KG1 (cell line): ENCODE measurements at regions not wholly inside any gene's neighbourhood (a gene's known extent, or its start where the extent isn't known, plus 50 kb on each side); places are given as distances from the start of the nearest gene placed in this dataset.
"Not testable (repeated sequence)": the region's sequence is repeated elsewhere in the genome, so short reads cannot be mapped to it uniquely, and the experiment has no call there.

Experiments used
- DNase-seq: peaks from one replicate; lab custom pipeline; 2025; lab: John Stamatoyannopoulos, UW

DNA sequence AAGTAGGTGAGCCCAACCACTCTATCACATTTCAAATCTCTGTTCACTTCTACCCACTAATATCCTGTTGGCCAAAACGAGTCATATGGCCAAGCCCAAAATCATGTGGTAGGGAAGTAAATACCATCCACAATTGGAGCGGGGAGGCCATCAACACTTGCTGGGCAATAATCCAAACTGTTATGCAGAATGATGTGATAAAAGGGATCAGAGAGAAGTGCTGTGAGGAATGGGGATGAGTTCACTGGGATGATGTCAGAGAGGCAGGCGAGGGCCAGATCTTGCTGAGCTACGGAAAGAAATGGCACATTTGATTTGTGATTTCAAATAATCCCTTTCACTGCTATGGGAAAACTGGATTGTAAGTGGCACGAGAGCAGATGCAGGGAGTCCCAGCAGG, 188.4 kb downstream of the NPIPA8 start:
- DNase-seq, result not testable (repeated sequence)

DNA sequence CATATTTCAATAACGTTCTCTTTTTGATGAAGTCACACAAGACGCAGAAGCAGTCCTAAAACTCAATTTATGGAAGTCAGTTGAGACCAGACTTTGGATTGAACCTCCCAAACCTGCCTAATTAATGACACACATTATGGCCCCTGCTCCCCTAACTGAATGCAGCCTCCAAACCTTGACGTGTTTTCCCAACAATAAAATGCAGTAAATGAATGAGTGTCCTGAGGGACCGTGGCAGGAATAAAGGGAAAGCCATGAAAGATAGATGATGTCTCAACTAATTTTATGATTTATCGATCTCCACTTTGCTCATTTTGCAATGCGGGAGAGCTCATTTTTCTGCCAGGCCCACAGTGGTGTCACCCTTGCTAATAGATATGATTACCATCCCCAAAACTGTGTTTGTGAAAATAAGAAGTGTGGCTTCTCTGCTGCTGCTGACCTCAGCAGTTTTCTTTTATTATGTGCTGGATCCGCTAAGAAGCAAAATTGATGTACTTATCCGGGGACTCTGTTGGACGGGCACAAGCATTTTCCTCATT, 189.9 kb downstream of the NPIPA8 start:
- DNase-seq, result not testable (repeated sequence)

DNA sequence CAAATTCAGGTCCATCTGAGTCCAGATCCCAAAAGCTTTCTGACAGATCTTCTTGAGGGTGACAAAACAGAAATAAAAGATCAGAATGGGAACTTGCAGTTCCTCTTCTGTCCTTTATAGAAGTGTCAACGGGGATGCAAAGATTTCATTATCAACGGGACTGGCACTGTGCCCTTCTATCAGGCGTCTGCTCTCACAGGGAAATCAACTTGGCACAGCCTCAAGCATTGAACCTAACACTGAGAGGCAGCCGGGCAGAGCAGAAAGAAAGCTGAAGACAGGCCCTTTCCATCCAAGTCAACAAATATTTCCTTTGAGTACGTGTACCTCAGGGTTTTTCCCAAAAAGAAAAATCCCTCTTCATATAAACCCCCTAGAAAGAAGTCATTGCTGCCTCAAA, 194.5 kb downstream of the NPIPA8 start:
- not testable (repeated sequence) for DNase-seq

DNA sequence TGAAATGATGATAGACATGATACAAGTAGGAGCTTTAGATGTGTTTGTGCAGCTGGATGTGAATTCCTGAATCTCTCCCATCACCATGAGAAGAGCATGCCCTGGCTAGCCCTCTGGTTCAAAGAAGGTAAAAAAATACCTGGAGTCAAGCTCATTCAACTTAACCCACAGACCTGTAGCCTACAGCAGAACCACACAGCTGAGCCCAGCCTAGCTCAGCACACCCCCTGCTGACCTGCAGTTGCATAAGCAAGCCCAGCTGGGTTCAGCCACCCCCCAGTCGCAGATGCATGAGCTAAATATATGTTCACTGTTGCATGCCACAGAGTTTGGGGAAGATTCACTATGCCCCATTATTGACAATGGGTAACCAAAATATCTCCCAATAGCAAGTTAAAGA, 200.2 kb downstream of the NPIPA8 start:
- not testable (repeated sequence) for DNase-seq

DNA sequence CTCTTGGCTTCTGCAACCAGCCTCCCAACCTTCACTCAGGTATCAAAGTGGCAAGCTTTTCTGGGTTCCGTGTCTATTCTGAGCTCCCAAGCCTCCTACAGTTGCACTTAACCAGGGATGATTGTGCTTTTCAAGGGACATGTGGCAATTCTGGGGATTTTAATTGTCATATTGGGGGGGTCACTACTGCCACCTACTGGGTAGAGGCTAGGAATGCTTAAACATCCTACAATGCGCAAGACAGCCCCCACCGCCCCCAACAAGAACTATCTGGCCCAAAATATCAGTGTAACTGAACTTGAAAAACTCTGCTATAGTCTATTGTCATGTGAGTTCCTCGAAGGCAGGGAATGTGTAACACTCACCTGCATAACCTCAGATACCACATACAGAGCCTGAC, 201.5 kb downstream of the NPIPA8 start:
- DNase-seq, result not testable (repeated sequence)

DNA sequence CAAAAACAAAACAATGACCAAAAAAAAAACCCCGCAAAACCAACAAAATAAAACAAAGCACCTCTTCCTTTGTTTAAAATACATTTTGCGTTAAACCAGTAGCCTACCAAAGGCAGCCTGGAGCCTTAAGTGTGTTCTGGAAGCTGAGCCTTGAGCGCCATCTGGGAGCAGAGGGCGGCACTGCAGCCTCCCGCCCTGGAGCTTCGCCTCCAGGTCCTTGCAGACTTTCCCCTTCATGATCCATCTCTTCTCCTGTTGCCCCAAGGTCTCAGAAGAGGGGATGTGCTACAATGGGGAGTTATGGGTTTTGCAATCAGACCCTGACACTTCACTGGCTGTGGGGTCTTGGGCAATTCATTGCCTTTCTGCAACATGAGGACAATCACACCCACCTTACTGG, 204.9 kb downstream of the NPIPA8 start:
- not testable (repeated sequence) for DNase-seq

DNA sequence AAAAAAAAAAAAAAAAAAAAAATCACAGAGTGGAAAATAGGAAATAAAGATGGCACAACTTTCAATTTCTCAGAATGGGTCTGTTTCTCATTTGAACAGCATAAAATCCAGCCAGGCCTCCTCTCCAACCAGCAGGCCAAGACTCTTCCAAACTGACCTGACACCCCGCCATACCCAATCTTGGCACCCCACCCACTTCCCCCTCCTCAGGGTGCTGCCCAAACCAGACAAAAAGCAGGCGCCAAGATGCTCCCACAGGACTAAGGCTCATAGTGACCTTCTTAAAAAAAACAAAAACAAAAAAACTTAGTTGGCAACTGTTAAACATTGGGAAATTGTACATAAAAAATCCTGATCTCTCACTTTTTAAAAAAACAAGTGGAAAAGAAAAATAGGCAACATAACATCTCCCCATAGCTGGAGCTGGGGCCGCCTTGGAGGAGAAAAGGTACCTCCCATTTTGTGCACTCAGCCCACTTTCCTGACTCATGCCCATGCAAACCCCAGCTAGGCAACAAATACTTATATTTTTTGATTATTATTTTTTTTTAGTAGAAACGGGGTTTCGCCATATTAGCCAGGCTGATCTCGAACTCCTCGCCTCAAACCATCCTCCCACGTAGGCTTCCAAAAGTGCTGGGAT, 205.9 kb downstream of the NPIPA8 start:
- DNase-seq, result not testable (repeated sequence)

DNA sequence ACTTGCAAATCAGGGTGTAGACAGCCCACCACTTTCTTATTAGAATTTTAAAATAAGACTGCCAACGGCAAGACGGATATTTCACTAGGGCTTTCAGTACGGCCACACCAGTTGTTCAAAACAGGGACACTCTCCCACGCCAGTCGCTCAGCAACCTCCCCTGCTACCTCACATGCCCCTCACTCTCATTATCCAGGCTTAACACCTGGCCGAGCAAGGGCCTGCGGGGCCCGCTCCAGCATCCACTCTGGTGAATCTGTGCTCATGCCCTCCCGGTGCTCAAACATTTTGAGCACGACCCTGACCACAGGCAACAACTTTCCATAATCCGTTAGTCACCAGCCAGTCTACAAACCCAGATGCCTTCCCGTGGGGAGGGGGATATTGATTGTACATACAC, 209.5 kb downstream of the NPIPA8 start:
- not testable (repeated sequence) for DNase-seq

DNA sequence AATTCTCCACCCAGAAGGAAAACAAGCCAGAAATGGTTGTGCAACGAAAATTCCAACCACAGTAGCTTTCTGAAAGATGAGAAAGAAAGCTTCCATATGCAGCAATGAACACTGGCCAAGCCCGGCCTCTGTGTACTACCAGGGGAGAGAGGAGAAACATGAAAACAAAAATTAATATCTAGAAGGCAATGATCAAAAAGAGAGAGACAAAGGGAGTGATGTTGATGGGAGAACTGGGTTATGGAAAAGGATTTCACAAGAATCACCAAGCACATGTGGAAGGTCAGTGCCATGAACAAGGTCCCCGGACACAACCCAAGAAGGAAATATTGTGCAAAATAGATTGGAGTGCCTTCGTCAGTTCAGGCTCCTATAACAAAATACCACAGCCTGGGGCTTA, 217.4 kb downstream of the NPIPA8 start:
- DNase-seq, result not testable (repeated sequence)

DNA sequence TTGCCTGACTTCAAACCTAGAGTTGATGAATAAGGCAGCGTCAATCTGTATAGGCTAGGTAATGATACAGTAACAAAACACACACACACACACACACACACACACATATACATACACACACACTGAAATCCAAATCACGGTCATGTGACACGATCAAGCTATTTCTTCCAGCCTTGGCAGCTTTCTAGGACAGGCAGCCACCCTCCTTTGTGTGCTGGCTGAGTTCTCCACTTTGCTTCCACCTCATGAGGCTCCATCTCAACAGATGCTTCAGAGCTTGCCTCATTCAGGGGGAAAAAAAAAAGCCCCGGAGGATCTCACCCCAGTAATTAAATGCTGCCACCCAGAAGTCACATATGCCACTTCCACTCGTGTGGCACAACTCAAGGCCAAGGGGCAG, 217.9 kb downstream of the NPIPA8 start:
- not testable (repeated sequence) for DNase-seq

DNA sequence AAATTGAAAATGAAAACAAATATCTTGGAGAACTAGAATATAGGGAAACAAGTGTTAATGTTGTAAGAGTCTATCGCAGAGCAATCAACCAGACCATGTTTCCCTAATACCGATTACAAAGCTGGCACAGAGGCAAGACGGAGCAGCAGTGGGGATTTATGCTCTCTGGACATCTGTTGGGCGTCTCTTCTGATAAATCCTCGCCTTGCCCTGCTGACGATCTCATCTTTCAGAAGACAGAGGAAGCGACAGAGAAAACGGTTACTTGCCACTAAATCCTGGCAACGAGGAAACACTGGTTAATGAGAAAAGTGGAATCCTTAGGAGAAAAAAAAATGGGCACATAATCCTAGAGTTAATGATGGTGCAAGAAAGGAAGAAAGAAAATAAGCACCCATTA, 218.5 kb downstream of the NPIPA8 start:
- not testable (repeated sequence) for DNase-seq

DNA sequence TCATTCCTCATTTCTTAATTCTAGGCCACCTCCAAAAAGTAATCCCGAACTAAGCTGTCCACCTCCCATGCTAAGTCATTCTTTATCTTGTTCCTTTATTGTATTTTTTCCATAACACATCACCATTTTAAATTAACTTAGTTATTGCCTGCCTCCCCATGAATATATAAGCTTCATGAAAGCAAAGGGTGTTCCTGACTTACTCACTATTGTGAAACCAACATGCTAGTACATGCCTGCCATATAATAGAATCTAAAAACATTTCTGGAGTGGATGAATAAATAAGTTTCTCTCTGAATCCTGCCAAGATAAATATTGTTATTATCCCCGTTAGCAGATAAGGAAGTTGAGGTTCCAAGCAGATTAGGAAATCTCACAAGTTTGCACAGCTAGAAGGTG, 232.1 kb downstream of the NPIPA8 start:
- not testable (repeated sequence) for DNase-seq

DNA sequence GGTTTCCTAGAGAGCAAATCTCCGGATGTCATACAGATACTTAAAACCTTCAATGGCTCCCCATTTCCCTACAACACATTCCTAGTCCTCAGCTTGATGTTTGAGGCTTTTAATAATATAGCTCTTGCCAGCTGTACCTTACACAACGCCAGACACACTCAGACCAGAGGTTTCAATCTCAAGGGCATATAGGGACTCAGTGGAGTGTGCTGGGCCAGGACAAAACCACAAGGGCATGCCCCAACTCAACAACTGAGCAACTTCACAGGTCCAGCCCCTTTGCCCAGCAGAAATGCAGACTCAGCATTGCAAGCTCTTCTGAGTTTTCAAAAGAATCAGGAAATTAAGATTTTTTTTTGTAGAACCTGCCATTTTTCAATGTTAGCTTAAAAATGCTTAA, 235.5 kb downstream of the NPIPA8 start:
- DNase-seq, result not testable (repeated sequence)

DNA sequence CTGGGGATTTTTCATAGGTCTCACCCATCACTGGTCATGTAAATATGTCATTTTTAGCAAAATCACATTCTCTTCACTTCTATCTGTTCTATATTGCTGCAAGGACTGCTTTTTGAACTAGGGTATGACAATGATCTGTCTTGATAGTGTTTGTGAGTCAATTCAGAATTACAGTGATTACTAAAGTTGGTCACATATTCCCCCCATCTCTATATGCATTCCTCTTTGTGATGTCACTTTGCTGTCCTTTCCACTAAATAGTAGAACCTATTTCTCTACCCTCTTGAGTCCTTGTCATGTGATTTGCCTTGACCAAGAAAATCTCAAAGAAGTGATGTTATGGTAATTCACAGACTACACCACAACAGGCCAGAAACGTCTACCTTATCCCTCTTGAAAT, 243.9 kb downstream of the NPIPA8 start:
- not testable (repeated sequence) for DNase-seq

DNA sequence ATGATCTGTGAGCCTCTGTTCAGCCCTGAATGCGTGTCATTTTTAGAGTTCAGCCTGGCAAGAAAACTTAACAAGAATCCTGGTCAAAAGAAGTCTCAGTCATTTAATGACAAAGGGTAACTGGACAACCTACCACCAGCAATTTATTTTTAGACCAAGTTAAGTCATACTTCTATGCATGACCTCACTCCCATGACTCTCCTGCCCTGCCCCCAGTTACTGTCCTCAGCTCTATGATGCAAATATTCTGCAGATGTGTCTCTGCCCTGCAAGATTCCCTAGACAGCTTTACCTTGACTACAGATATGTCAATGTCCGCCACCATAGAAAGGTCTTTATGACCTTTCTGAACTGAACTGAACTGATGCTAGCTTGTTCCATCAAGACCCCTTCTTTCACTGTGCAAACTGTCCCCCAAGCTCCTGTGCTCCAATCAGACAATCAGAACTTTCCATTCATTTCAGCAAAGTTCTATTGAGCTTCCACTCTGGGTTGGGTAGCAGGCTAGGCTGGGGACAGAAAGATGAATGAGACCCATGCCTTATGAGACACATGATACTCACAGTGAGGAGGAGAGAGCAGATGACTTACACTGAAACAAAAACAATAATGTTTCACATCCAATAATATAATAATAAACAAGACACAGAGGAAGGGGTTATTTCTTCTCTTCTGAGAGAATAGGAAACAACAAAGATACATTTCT, 255.7 kb downstream of the NPIPA8 start:
- DNase-seq, result not testable (repeated sequence)

DNA sequence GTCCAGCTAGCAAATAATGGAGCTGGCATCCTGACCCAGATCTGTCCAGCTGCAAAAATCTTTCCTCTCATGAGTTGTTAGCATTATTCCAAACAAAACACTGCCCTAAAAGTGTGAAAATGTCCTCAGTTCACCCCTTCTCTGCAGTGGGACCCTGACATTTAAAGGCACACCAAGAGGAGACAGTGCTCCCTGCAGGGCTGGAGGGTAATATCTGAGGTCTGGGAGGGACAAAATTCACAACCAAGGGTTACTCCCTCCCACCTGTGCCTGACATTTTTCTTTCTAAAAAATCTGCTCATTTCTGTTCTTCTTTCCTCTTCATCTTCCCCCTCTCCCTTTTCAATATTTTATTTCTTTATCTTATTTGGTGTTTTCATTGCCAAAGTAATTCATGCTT, 258.6 kb downstream of the NPIPA8 start:
- not testable (repeated sequence) for DNase-seq

DNA sequence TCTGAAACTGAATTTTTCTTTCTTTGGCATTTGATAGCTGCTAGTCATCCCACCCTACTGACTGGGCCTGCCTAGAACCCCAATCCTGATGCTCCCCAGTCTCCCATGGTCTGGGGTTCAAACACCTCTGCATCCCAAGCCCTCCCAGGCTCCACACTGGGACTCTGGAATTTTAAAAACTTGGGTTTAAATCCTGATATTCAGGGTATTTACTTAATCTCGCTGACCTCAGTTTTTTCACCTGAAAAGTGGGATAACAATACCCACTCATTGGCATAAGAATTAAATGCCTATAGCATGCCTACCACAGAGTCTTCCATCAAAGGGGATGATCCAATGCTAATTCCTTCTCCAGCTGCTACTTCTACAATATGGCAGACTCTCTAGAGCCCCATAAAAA, 264.4 kb downstream of the NPIPA8 start:
- no peak for DNase-seq

DNA sequence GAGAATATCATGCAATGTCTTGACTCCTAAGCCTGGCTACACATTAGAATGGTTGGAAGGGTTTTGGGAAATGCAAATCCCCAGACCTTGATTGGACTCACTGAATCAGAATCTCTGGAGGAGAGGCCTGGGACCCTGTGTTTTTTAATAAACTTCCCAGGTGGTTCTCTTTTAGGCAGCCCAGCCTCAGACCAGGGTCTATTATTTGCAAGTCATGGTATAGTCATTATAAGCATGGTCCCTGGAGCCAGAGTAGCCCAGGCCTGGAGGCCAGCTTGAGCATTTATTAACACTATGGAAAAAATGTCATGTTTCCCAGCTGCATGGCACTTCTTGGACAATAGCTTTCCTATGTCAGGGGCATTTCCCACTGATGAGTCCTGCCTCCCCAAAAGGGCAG, 266.9 kb downstream of the NPIPA8 start:
- DNase-seq, result no peak

DNA sequence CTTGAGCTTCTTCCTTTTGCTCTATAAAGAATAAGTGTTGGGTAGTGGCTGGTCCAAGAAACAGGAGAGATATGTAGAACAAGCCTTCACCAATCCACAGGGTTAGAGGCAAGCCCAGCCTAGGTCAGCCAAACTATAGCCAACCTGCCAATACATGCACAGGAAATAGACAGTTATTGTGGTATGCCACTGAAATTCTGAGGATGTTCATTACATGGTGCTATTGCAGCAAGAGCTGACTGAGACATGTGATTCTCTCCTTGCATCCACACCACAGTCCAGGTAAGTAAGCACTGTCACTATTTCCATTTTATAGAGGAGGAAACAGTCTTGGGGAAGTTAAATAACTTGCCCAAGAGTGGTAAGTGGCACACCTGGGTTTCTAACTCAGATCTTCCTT, 268.1 kb downstream of the NPIPA8 start:
- no peak for DNase-seq

DNA sequence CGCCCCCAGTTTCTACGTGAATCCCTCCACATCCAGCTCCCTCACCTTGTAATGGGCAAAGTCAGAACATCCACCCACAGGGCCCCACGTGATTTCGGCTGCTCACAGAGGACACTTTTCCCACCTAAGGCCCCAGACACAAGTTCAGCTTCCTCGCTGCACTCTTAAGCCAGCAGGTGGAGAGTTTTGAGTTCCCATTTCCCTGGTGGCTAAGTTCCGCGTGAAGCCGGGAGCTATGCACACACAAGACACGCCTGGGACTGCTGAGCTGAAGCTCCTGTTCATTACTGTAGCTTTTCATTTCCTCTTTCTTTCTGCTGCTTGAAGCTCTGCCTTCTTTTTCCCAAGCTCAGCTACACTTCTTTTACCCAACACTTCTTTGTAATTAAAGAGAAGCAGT, 273.8 kb downstream of the NPIPA8 start:
- DNase-seq, result no peak

DNA sequence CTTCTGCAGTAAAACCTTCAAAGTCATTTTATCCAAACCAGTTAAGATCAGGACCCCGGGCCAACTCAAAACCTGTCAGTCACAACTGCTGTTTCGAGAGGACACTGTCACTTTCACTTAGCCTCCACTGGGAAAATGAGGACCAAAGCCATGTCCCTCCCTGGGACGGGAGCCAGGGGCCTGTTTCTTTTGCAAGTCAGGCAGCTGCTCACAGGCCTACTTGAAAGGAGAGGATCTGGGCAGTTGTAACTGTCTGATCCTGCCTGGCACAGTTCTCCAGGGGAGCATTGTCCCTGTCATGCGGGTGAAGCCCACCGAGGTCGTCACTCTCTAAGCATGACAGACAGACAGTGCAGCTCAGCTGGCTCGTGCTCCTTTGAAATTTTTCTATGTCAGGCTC, 276.2 kb downstream of the NPIPA8 start:
- no peak for DNase-seq

DNA sequence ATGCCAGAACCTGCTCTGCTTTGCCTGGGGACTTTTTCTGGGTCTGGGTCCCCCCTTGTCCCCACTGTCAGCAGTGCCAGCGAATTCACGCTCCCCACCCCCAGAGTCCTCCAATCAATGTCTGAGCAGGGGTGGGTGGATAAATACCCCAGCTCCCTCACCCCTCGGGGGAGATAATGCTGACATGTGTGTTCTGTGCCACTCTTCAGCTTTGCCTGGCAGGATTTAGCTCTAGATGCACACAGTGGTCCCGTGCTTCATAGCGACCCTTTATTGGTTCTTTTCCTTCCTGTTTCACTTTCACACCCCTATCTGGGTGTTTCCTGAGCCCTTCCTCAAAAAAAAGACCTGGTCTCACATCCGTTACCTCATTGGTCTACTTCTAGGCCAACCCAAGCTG, 277.0 kb downstream of the NPIPA8 start:
- DNase-seq, result no peak

DNA sequence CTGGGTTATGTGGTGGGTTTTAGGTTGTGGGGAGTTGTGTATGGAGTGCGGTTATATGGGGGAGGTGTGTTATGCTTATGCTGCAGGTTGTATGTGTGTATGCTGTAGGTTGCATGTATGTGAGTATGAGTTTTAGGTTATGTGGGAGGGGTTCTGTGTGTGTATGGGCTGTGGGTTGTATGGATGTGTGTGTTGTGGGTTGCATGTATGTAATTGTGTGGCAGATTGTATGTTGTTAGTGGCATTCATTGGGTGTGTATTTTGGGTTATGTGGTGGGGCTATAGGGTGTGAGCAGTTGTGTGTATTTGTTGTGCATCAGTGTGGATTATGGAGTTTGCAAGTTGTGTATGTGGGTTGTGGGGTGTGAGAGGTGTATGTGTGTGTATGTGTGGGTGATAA, 277.4 kb downstream of the NPIPA8 start:
- no peak for DNase-seq
